ENCODE measurements at regions not wholly inside any gene's neighbourhood (a gene's known extent, or its start where the extent isn't known, plus 50 kb on each side); places are given as distances from the start of the nearest gene placed in this dataset.
"Not testable (repeated sequence)": the region's sequence is repeated elsewhere in the genome, so short reads cannot be mapped to it uniquely, and the experiment has no call there.

DNA sequence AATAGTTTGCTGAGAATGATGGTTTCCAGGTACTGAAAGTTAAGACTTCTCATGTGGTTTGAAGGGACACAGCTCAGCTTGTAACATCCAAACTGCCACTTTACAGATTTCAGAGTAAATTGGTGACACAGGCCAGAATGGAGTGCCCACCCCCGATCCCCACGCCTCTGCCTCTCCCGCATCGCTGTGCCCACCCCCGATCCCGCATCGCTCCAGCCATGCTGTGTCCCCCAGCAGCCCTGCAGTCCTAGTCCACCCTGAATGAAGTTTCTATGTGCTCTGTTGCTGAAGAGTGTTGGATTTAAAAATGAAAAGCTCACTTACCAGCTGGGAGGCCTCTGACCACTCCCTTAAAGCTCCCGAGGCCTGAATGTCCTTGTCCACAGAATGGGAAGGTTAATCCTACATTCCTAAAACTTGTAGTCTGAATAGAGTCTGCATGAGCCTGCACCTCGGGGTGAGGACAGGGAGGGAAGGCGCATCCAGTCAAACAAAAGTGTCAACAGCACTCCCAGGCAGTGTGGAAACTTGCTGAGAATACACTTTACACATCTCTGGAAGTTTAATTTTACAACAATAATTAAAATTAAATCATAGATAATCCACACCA lies 176.4 kb upstream of the ID2 start:
- TF ChIP-seq, protein P1, sequence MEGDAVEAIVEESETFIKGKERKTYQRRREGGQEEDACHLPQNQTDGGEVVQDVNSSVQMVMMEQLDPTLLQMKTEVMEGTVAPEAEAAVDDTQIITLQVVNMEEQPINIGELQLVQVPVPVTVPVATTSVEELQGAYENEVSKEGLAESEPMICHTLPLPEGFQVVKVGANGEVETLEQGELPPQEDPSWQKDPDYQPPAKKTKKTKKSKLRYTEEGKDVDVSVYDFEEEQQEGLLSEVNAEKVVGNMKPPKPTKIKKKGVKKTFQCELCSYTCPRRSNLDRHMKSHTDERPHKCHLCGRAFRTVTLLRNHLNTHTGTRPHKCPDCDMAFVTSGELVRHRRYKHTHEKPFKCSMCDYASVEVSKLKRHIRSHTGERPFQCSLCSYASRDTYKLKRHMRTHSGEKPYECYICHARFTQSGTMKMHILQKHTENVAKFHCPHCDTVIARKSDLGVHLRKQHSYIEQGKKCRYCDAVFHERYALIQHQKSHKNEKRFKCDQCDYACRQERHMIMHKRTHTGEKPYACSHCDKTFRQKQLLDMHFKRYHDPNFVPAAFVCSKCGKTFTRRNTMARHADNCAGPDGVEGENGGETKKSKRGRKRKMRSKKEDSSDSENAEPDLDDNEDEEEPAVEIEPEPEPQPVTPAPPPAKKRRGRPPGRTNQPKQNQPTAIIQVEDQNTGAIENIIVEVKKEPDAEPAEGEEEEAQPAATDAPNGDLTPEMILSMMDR (IDR thresholded peaks at IDR 0.05; ENCODE audit: control insufficient read depth, extremely low read depth, insufficient read depth), result no peak

GRCh38 chr2:8506746-8507145 lies 175.1 kb upstream of the ID2 start:
- DNase-seq (ENCODE audit: low read depth), result no peak
- TF ChIP-seq, protein P1 (IDR thresholded peaks at IDR 0.05; ENCODE audit: control insufficient read depth, extremely low read depth, insufficient read depth), result no peak
- H3K4me3 ChIP-seq (ENCODE audit: low read depth, low read length), result no peak overlapping the region

More for the DNA sequence above, 176.4 kb upstream of the ID2 start:
- H3K4me3 ChIP-seq (ENCODE audit: low read depth, low read length), result no peak overlapping the region
- DNase-seq (ENCODE audit: low read depth), result no peak

DNA sequence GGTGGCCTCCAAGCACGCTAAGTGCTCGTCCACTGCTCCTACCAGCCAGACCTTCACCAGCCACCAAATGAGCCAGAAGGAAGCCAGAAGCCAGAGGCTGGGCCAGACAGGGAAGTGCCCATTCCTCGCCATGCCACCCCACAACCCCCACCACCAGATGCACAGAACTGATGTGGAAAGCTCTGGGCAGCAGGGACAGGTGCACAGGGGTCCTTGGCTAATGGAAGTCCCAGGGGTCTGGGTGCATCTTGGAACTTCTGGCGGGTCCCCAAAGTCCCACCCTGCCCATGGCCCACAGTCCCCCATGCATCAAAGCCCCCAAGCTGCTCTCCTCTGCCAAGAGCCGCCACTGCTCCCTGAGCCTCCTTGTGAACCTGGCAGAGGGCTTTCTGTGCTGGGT lies 173.1 kb upstream of the ID2 start:
- DNase-seq (ENCODE audit: low read depth), result no peak
- TF ChIP-seq, protein P1 (IDR thresholded peaks at IDR 0.05; ENCODE audit: control insufficient read depth, extremely low read depth, insufficient read depth), result no peak

DNA sequence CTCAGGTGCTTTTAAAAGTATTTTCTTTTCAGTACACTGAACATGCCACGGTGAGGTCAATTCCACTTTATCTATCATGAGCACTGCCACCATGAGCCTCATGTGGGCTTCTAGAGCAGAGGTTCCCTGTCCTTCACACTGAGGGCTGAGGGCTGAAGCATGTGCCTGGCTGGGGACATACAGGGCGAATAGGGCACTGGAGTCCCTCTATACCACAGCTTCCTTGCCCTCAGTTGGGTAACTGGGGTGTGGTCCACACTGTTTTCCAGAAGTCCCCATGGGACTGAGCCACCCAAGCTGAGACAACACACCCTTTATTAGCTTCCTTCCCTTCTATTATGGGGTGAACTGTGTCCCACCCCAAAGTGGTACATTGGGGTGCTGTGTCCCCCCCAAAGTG lies 172.2 kb upstream of the ID2 start:
- DNase-seq (ENCODE audit: low read depth), result no peak
- H3K4me3 ChIP-seq (ENCODE audit: low read depth, low read length), result no peak overlapping the region
- TF ChIP-seq, protein P1 (IDR thresholded peaks at IDR 0.05; ENCODE audit: control insufficient read depth, extremely low read depth, insufficient read depth), result no peak

More for the DNA sequence above, 173.1 kb upstream of the ID2 start:
- no peak overlapping the region for H3K4me3 ChIP-seq (ENCODE audit: low read depth, low read length)

DNA sequence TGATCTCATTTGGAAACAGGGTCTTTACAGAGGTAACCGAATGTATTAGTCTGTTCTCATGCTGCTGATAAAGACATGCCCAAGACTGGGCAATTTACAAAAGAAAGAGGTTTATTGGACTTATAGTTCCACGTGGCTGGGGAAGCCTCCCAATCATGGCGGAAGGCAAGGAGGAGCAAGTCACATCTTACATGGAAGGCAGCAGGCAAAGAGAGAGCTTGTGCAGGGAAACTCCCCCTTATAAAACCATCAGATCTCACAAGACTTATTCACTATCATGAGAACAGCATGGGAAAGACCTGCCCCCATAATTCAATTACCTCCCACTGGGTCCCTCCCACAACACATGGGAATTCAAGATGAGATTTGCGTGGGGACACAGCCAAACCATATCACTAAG lies 171.8 kb upstream of the ID2 start:
- DNase-seq (ENCODE audit: low read depth), result not testable (repeated sequence)

GRCh38 chr2:8510519-8510918 lies 171.3 kb upstream of the ID2 start:
- no peak overlapping the region for H3K4me3 ChIP-seq (ENCODE audit: low read depth, low read length)
- TF ChIP-seq, protein P1 (IDR thresholded peaks at IDR 0.05; ENCODE audit: control insufficient read depth, extremely low read depth, insufficient read depth), result no peak
- no peak for DNase-seq (ENCODE audit: low read depth)

More for the DNA sequence above, 171.8 kb upstream of the ID2 start:
- H3K4me3 ChIP-seq (ENCODE audit: low read depth, low read length), result not testable (repeated sequence)

GRCh38 chr2:8511868-8512612 lies 169.8 kb upstream of the ID2 start:
- DNase-seq (ENCODE audit: low read depth), result no peak
- H3K4me3 ChIP-seq (ENCODE audit: low read depth, low read length), result no peak overlapping the region
- TF ChIP-seq, protein P1 (IDR thresholded peaks at IDR 0.05; ENCODE audit: control insufficient read depth, extremely low read depth, insufficient read depth), result no peak
